ENCODE measurements at regions not wholly inside any gene's neighbourhood (a gene's known extent, or its start where the extent isn't known, plus 50 kb on each side); places are given as distances from the start of the nearest gene placed in this dataset.

DNA sequence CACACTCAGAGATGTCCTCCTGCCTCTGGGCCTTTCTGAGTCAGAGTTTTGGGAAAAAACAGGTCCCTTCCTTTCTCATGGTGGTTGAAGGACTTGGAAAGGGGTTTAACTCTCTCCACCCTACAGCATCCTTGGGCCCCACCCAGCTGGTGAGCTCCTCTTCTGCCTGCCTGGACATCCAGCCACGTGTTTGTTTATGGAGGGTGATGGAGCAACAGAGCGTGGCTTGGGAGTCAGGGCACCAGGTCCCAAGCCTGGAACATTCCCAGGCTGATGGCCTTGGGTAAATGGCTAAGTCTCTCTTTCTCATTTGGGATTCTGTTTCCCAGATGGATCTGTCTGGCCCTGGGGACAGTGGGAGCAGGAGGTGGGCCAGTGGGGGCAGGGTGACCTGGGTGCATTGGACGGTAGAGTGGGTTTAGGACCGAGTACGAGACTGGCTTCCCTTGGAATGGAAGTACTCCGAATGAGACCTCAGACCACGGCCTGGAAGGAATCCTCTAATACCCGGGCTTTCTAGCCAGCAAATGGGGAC is 141.1 kb upstream of the IRX2 start:
- TF ChIP-seq, protein P1, sequence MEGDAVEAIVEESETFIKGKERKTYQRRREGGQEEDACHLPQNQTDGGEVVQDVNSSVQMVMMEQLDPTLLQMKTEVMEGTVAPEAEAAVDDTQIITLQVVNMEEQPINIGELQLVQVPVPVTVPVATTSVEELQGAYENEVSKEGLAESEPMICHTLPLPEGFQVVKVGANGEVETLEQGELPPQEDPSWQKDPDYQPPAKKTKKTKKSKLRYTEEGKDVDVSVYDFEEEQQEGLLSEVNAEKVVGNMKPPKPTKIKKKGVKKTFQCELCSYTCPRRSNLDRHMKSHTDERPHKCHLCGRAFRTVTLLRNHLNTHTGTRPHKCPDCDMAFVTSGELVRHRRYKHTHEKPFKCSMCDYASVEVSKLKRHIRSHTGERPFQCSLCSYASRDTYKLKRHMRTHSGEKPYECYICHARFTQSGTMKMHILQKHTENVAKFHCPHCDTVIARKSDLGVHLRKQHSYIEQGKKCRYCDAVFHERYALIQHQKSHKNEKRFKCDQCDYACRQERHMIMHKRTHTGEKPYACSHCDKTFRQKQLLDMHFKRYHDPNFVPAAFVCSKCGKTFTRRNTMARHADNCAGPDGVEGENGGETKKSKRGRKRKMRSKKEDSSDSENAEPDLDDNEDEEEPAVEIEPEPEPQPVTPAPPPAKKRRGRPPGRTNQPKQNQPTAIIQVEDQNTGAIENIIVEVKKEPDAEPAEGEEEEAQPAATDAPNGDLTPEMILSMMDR (IDR thresholded peaks at IDR 0.05; ENCODE audit: borderline replicate concordance, extremely low read depth, low read length, poor library complexity, severe bottlenecking) = no peak
- no peak for TF ChIP-seq EZH2 (IDR thresholded peaks at IDR 0.05; ENCODE audit: borderline replicate concordance, low read depth, low read length, severe bottlenecking)

Data from DND-41 (cell line).